SK-N-SH (cell line): ENCODE measurements at regions not wholly inside any gene's neighbourhood (a gene's known extent, or its start where the extent isn't known, plus 50 kb on each side); places are given as distances from the start of the nearest gene placed in this dataset.

ENCODE experiments used
- CTCF ChIA-PET: fragments of 300-600, 350-600 bp; formaldehyde crosslinking; extraction: SDS; loops from one replicate; lab custom pipeline; 2021; lab: Yijun Ruan, JAX
- POLR2A ChIA-PET: fragments of 350-600 bp; sonication (Branson Sonifier 250); formaldehyde crosslinking; extraction: SDS; loops from one replicate; lab custom pipeline; 2020; ENCODE audit warnings: antibody characterized with exemption, inconsistent platforms; lab: Yijun Ruan, JAX
- DNase-seq: peaks from one replicate; pipeline ENCODE4 v3.0.0; 2012
- H2AFZ ChIP-seq: fragments of 200-600 bp; sonication (generic); 2 replicates; pipeline ENCODE4 v1.8.1; 2016; ENCODE audit warnings: antibody characterized with exemption, mild to moderate bottlenecking, low read depth
- H3F3A ChIP-seq: fragments of 200-600 bp; sonication (generic); replicated peaks from 2 replicates; pipeline ENCODE3; 2016; ENCODE audit warnings: antibody characterized with exemption, mild to moderate bottlenecking; ENCODE audit not compliant: insufficient read depth
- H3K27ac ChIP-seq, 2 experiments: fragments of 200-500 bp in 1 of 2; fragments of 200-600 bp in 1 of 2; sonication (Bioruptor generic) in 1 of 2; sonication (generic), shearing (Covaris generic) in 1 of 2; 2 replicates each; pipeline versions ENCODE4 v1.5.1 to v1.6.1; 2014 to 2016; ENCODE audit warnings: low read depth in 2 of 2, inconsistent platforms in 1 of 2, low read length in 1 of 2, mild to moderate bottlenecking in 1 of 2, mixed read lengths in 1 of 2
- H3K27me3 ChIP-seq: fragments of 200-600 bp; sonication (generic), shearing (Covaris generic); 2 replicates; pipeline ENCODE4 v1.6.1; 2016; ENCODE audit warnings: mixed run types; ENCODE audit not compliant: insufficient read depth
- H3K36me3 ChIP-seq, 2 experiments: fragments of 200-500 bp in 1 of 2; fragments of 200-600 bp in 1 of 2; sonication (Bioruptor generic) in 1 of 2; sonication (generic) in 1 of 2; replicated peaks in 1 of 2; 2 replicates each; pipeline versions ENCODE3 to v1.5.1; 2014 to 2016; ENCODE audit warnings: low read length in 1 of 2, mild to moderate bottlenecking in 1 of 2; ENCODE audit not compliant: insufficient read depth in 2 of 2, control insufficient read depth in 1 of 2
- H3K4me1 ChIP-seq, 2 experiments: fragments of 200-500 bp in 1 of 2; fragments of 200-600 bp in 1 of 2; sonication (Bioruptor generic) in 1 of 2; sonication (generic), shearing (Covaris generic) in 1 of 2; 2 replicates each; pipeline versions ENCODE4 v1.5.1 to v1.6.1; 2014 to 2016; ENCODE audit warnings: low read depth in 1 of 2, low read length in 1 of 2, mixed run types in 1 of 2; ENCODE audit not compliant: insufficient read depth in 2 of 2, control insufficient read depth in 1 of 2
- H3K4me2 ChIP-seq: fragments of 200-600 bp; sonication (generic), shearing (Covaris generic); 2 replicates; pipeline ENCODE4 v1.6.1; 2017; ENCODE audit warnings: mixed run types
- H3K4me3 ChIP-seq, 2 experiments: fragments of 200-500 bp in 1 of 2; fragments of 200-600 bp in 1 of 2; sonication (Bioruptor generic) in 1 of 2; sonication (generic), shearing (Covaris generic) in 1 of 2; 2 replicates each; pipeline versions ENCODE4 v1.5.1 to v1.8.1; 2014 to 2016; ENCODE audit warnings: low read depth in 2 of 2, inconsistent platforms in 1 of 2, low read length in 1 of 2, mild to moderate bottlenecking in 1 of 2, mixed read lengths in 1 of 2, moderate library complexity in 1 of 2
- H3K79me2 ChIP-seq: fragments of 200-600 bp; sonication (generic); 2 replicates; pipeline ENCODE4 v1.8.1; 2017; ENCODE audit warnings: mild to moderate bottlenecking; ENCODE audit not compliant: insufficient read depth
- H3K9ac ChIP-seq: fragments of 200-600 bp; sonication (generic); 2 replicates; pipeline ENCODE4 v1.6.1; 2017; ENCODE audit warnings: mixed run types
- H3K9me2 ChIP-seq: fragments of 200-600 bp; sonication (generic); 2 replicates; pipeline ENCODE4 v1.6.1; 2017; ENCODE audit warnings: mixed run types
- H3K9me3 ChIP-seq: fragments of 200-600 bp; sonication (generic); 2 replicates; pipeline ENCODE4 v1.6.1; 2017; ENCODE audit warnings: mixed run types, mild to moderate bottlenecking, moderate library complexity
- H4K20me1 ChIP-seq: fragments of 200-600 bp; sonication (generic); 2 replicates; pipeline ENCODE4 v1.6.1; 2017; ENCODE audit warnings: mild to moderate bottlenecking, mixed run types; ENCODE audit not compliant: insufficient read depth
- CHD2 ChIP-seq: fragments of 150-350 bp; IDR thresholded peaks from 2 replicates; pipeline ENCODE4 v1.6.1; 2018; ENCODE audit warnings: low read length; ENCODE audit not compliant: partially characterized antibody
- EP300 ChIP-seq, 2 experiments: IDR thresholded peaks; 2 replicates each; pipeline versions ENCODE4 v1.4.0 to v1.6.1; 2012; ENCODE audit warnings: borderline replicate concordance in 1 of 2, low read depth in 1 of 2, low read length in 1 of 2
- EZH2phosphoT487 ChIP-seq: fragments of 200-600 bp; sonication (generic); IDR thresholded peaks from 2 replicates; pipeline ENCODE4 v1.6.1; 2017; ENCODE audit warnings: low read depth, mixed run types, mild to moderate bottlenecking, antibody characterized with exemption, moderate library complexity, borderline replicate concordance
- FOXJ3 ChIP-seq: sonication (generic); formaldehyde crosslinking; IDR thresholded peaks from 2 replicates; pipeline ENCODE4 v1.5.1; 2020; ENCODE audit warnings: mild to moderate bottlenecking, missing genetic modification reagents
- FOXM1 ChIP-seq: IDR thresholded peaks from 2 replicates; pipeline ENCODE4 v1.4.0; 2012; ENCODE audit warnings: low read depth, mild to moderate bottlenecking
- GABPA ChIP-seq: IDR thresholded peaks from 2 replicates; pipeline ENCODE4 v1.4.0; 2012; ENCODE audit warnings: low read depth, mild to moderate bottlenecking
- GATA2 ChIP-seq: sonication (generic); formaldehyde crosslinking; IDR thresholded peaks from 2 replicates; pipeline ENCODE4 v1.5.0; 2020; ENCODE audit warnings: mild to moderate bottlenecking, missing genetic modification reagents
- JUND ChIP-seq: IDR thresholded peaks from 2 replicates; pipeline ENCODE4 v1.4.0; 2012
- MEF2A ChIP-seq: IDR thresholded peaks from 2 replicates; pipeline ENCODE4 v1.4.0; 2012; ENCODE audit warnings: low read depth, borderline replicate concordance
- MXI1 ChIP-seq: IDR thresholded peaks from 2 replicates; pipeline ENCODE4 v1.6.1; 2012; ENCODE audit warnings: mild to moderate bottlenecking, low read depth, low read length, improper control_type of control experiment
- NFIC ChIP-seq: IDR thresholded peaks from 2 replicates; pipeline ENCODE4 v1.4.0; 2012; ENCODE audit warnings: borderline replicate concordance
- RAD21 ChIP-seq: IDR thresholded peaks from 2 replicates; pipeline ENCODE4 v1.6.1; 2012; ENCODE audit warnings: mild to moderate bottlenecking, low read length
- RCOR1 ChIP-seq: fragments of 150-350 bp; IDR thresholded peaks from 2 replicates; pipeline ENCODE4 v1.6.1; 2017; ENCODE audit warnings: antibody characterized with exemption, low read length
- RFX5 ChIP-seq: IDR thresholded peaks from 2 replicates; pipeline ENCODE4 v1.6.1; 2012; ENCODE audit warnings: mild to moderate bottlenecking, improper control_type of control experiment, low read length
- RXRA ChIP-seq: IDR thresholded peaks from 2 replicates; pipeline ENCODE4 v1.4.0; 2012; ENCODE audit warnings: low read depth, mild to moderate bottlenecking, borderline replicate concordance
- SIN3A ChIP-seq: IDR thresholded peaks from 2 replicates; pipeline ENCODE4 v1.6.1; 2012; ENCODE audit warnings: low read depth, mild to moderate bottlenecking, low read length, moderate library complexity, borderline replicate concordance
- SMC3 ChIP-seq: IDR thresholded peaks from 2 replicates; pipeline ENCODE4 v1.6.1; 2012; ENCODE audit warnings: low read depth, low read length, improper control_type of control experiment
- USF2 ChIP-seq: fragments of 150-350 bp; IDR thresholded peaks from 2 replicates; pipeline ENCODE4 v1.6.1; 2017; ENCODE audit warnings: antibody characterized with exemption, low read length, low read depth, borderline replicate concordance
- YY1 ChIP-seq: IDR thresholded peaks from 2 replicates; pipeline ENCODE4 v1.4.0; 2012; ENCODE audit warnings: low read depth, mild to moderate bottlenecking
- WGBS: methylation state at CpG from one replicate; pipeline ENCODE4 v1.1.6; 2017; ENCODE audit warnings: low lambda C conversion rate; 5-methylcytosine and 5-hydroxymethylcytosine counted together
- TF ChIP-seq, protein P1 (sequence below): fragments of 150-350 bp; IDR thresholded peaks from 2 replicates; pipeline ENCODE4 v1.6.1; 2016; ENCODE audit warnings: mild to moderate bottlenecking, low read depth, low read length
- TF ChIP-seq, protein P2 (sequence below): IDR thresholded peaks from 2 replicates; pipeline ENCODE4 v1.4.0; 2012; ENCODE audit warnings: low read depth
- TF ChIP-seq, protein P3 (sequence below): fragments of 200-600 bp; sonication (generic); IDR thresholded peaks from 2 replicates; pipeline ENCODE4 v1.6.1; 2017; ENCODE audit warnings: antibody characterized with exemption, mild to moderate bottlenecking, moderate library complexity
- TF ChIP-seq, protein P4 (sequence below): IDR thresholded peaks from 2 replicates; pipeline ENCODE4 v1.4.0; 2012; ENCODE audit warnings: low read depth, borderline replicate concordance

DNA sequence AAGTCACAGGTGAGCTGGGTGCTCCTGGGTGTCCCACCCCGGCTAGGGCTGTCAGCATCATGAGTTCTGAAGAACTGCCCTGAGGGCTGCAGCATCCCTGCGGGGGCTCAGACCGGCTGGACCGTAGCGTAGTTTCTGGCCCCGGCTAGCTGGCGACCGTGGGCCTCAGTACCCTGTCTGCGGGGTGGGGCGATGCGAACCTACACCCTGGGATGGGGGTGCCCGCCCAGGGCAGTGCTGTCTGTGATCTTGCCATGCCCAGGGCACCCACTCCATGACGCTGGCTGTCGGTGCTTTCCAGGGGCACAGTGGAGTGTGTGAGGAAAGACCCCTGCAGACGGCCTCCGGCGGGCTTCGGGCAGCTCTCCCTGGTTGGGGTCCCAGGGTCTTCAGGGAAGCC, 66.5 kb upstream of the IRX4 start:
- H3K4me3 ChIP-seq = no peak overlapping the region
- 9% methylated on average over 15 of the region's 18 CpGs for WGBS
- H3F3A ChIP-seq = no peaks in the 10 kb centered on the region
- peaks cover 71% of the 10 kb centered on the region for H3K27me3 ChIP-seq
- DNase-seq = no peak
- CTCF ChIA-PET = no interaction called here
- H3K36me3 ChIP-seq = no peaks in the 10 kb centered on the region
- H3K4me2 ChIP-seq = no peak overlapping the region
- no peaks in the 10 kb centered on the region for H3K4me1 ChIP-seq
- no peaks in the 10 kb centered on the region for H3K79me2 ChIP-seq
- H2AFZ ChIP-seq = no peak overlapping the region
- H3K27ac ChIP-seq = no peak overlapping the region
- POLR2A ChIA-PET = no interaction called here
- H3K9me3 ChIP-seq = no peaks in the 10 kb centered on the region
- H3K9me2 ChIP-seq = no peaks in the 10 kb centered on the region
- no peak overlapping the region for H3K9ac ChIP-seq
- H4K20me1 ChIP-seq = no peaks in the 10 kb centered on the region
- TF ChIP-seq CHD2 (no peak), EZH2phosphoT487 (no peak), RCOR1 (no peak), USF2 (no peak), GATA2 (CRISPR knock-in tag) (no peak), MXI1 (no peak), MEF2A (no peak), FOXJ3 (CRISPR knock-in tag) (no peak), RXRA (no peak), RFX5 (no peak), NFIC (no peak), GABPA (no peak), EP300 (IDR thresholded peaks at IDR 0.05; ENCODE audit: borderline replicate concordance in 1 of 2, low read depth in 1 of 2, low read length in 1 of 2) (no peak), FOXM1 (no peak), SIN3A (no peak), JUND (no peak)
- TF ChIP-seq, protein P1, sequence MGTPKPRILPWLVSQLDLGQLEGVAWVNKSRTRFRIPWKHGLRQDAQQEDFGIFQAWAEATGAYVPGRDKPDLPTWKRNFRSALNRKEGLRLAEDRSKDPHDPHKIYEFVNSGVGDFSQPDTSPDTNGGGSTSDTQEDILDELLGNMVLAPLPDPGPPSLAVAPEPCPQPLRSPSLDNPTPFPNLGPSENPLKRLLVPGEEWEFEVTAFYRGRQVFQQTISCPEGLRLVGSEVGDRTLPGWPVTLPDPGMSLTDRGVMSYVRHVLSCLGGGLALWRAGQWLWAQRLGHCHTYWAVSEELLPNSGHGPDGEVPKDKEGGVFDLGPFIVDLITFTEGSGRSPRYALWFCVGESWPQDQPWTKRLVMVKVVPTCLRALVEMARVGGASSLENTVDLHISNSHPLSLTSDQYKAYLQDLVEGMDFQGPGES = no peak
- TF ChIP-seq, all 33 proteins: peak for 0

DNA sequence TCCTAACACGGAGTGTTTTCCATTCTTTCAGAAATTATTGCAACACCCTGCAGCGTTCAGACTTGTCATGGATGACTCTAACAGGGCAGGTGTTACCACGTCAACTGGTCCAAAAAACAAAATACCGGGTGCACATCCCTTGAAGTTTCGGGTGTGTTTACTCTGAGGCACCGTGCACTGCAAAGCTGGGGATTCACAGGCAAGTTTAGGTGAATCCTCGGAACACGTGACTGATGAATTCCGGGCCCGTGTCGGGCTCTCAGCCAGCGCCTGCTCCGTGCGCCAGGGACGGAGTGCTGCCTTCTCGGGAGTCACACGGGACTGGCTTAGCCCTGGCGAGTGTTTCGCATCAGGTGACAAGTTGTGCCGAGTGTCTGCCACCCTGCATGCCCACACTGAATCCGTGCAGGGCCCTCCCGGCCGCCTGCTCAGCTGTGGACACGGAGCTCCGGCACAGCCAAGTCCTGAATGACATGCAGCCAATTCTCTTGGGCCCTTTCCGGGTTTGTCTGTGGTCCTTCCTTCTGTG, 66.0 kb upstream of the IRX4 start:
- ChIA-PET POLR2A (no interaction called here), CTCF (no interaction called here)
- Histone ChIP-seq H3F3A (no peaks in the 10 kb centered on the region), H3K9me3 (no peaks in the 10 kb centered on the region), H2AFZ (no peak overlapping the region), H3K27ac (no peak overlapping the region), H3K27me3 (peaks cover 70% of the 10 kb centered on the region), H4K20me1 (no peaks in the 10 kb centered on the region), H3K79me2 (no peaks in the 10 kb centered on the region), H3K36me3 (no peaks in the 10 kb centered on the region), H3K9ac (no peak overlapping the region), H3K4me1 (no peaks in the 10 kb centered on the region), H3K4me2 (no peak overlapping the region), H3K4me3 (no peak overlapping the region), H3K9me2 (no peaks in the 10 kb centered on the region)
- DNase-seq = no peak
- 2% methylated on average over 12 of the region's 26 CpGs for WGBS
- no peak for TF ChIP-seq FOXJ3 (CRISPR knock-in tag)
- no peak for TF ChIP-seq YY1
- TF ChIP-seq SMC3 = no peak
- no peak for TF ChIP-seq EP300 (IDR thresholded peaks at IDR 0.05; ENCODE audit: borderline replicate concordance in 1 of 2, low read depth in 1 of 2, low read length in 1 of 2)
- TF ChIP-seq FOXM1 = no peak
- TF ChIP-seq, protein P2, sequence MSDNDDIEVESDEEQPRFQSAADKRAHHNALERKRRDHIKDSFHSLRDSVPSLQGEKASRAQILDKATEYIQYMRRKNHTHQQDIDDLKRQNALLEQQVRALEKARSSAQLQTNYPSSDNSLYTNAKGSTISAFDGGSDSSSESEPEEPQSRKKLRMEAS = no peak
- TF ChIP-seq RAD21 = no peak
- TF ChIP-seq, protein P3, sequence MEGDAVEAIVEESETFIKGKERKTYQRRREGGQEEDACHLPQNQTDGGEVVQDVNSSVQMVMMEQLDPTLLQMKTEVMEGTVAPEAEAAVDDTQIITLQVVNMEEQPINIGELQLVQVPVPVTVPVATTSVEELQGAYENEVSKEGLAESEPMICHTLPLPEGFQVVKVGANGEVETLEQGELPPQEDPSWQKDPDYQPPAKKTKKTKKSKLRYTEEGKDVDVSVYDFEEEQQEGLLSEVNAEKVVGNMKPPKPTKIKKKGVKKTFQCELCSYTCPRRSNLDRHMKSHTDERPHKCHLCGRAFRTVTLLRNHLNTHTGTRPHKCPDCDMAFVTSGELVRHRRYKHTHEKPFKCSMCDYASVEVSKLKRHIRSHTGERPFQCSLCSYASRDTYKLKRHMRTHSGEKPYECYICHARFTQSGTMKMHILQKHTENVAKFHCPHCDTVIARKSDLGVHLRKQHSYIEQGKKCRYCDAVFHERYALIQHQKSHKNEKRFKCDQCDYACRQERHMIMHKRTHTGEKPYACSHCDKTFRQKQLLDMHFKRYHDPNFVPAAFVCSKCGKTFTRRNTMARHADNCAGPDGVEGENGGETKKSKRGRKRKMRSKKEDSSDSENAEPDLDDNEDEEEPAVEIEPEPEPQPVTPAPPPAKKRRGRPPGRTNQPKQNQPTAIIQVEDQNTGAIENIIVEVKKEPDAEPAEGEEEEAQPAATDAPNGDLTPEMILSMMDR = no peak
- TF ChIP-seq JUND = no peak
- TF ChIP-seq, protein P4, sequence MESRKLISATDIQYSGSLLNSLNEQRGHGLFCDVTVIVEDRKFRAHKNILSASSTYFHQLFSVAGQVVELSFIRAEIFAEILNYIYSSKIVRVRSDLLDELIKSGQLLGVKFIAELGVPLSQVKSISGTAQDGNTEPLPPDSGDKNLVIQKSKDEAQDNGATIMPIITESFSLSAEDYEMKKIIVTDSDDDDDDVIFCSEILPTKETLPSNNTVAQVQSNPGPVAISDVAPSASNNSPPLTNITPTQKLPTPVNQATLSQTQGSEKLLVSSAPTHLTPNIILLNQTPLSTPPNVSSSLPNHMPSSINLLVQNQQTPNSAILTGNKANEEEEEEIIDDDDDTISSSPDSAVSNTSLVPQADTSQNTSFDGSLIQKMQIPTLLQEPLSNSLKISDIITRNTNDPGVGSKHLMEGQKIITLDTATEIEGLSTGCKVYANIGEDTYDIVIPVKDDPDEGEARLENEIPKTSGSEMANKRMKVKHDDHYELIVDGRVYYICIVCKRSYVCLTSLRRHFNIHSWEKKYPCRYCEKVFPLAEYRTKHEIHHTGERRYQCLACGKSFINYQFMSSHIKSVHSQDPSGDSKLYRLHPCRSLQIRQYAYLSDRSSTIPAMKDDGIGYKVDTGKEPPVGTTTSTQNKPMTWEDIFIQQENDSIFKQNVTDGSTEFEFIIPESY = no peak
- no peak for TF ChIP-seq MXI1
- TF ChIP-seq CHD2 = no peak
